ENCODE measurements at regions not wholly inside any gene's neighbourhood (a gene's known extent, or its start where the extent isn't known, plus 50 kb on each side); places are given as distances from the start of the nearest gene placed in this dataset.

GRCh38 chr2:60234274-60234986, 319.0 kb downstream of the BCL11A start:
- Histone ChIP-seq H3K36me3 (no peaks in the 10 kb centered on the region), H3K27ac (no peak overlapping the region), H3K9me3 (replicated peaks in 1 of 11) (peaks cover 20 to 44% (median 31%) of the 10 kb centered on the region in 11 experiments; a peak in 21 of 22 replicates), H3K9ac (no peak overlapping the region), H3K27me3 (no peaks in the 10 kb centered on the region), H3K4me2 (no peak overlapping the region), H4K20me1 (no peaks in the 10 kb centered on the region), H3K4me1 (no peaks in the 10 kb centered on the region), H3K4me3 (no peak overlapping the region)
- no peak for TF ChIP-seq Cebpa-rat (IDR thresholded peaks at IDR 0.05)

- H3K4me2 ChIP-seq = no peak overlapping the region
- H3K27me3 ChIP-seq = no peaks in the 10 kb centered on the region
- no peaks in the 10 kb centered on the region for H4K20me1 ChIP-seq
- no peak overlapping the region for H3K9ac ChIP-seq
- no peak for TF ChIP-seq Cebpa-rat (IDR thresholded peaks at IDR 0.05)
- H3K36me3 ChIP-seq = no peaks in the 10 kb centered on the region
- no peak overlapping the region for H3K27ac ChIP-seq
- H3K4me3 ChIP-seq = no peak overlapping the region
- H3K9me3 ChIP-seq (replicated peaks in 1 of 11) = peaks cover 28 to 59% (median 35%) of the 10 kb centered on the region in 11 experiments
- H3K4me1 ChIP-seq = no peaks in the 10 kb centered on the region
These were observed 322.9 kb downstream of the BCL11A start for GRCh38 chr2:60230596-60230995.

- Histone ChIP-seq H3K36me3 (no peaks in the 10 kb centered on the region), H4K20me1 (no peaks in the 10 kb centered on the region), H3K4me1 (no peaks in the 10 kb centered on the region), H3K27me3 (no peaks in the 10 kb centered on the region), H3K27ac (no peak overlapping the region), H3K9ac (no peak overlapping the region), H3K9me3 (replicated peaks in 1 of 11) (peaks cover 28 to 54% (median 34%) of the 10 kb centered on the region in 11 experiments), H3K4me2 (no peak overlapping the region), H3K4me3 (no peak overlapping the region)
- no peak for TF ChIP-seq Cebpa-rat (IDR thresholded peaks at IDR 0.05)
These were observed 323.4 kb downstream of the BCL11A start for GRCh38 chr2:60230037-60230436.

- Histone ChIP-seq H3K9me3 (replicated peaks in 1 of 11) (peaks cover 13 to 34% (median 20%) of the 10 kb centered on the region in 11 experiments), H3K27me3 (no peaks in the 10 kb centered on the region), H3K27ac (no peak overlapping the region), H3K4me3 (no peak overlapping the region), H4K20me1 (no peaks in the 10 kb centered on the region), H3K36me3 (no peaks in the 10 kb centered on the region), H3K9ac (no peak overlapping the region), H3K4me2 (no peak overlapping the region), H3K4me1 (no peaks in the 10 kb centered on the region)
- TF ChIP-seq Cebpa-rat (IDR thresholded peaks at IDR 0.05) = no peak
These were observed 326.5 kb downstream of the BCL11A start for GRCh38 chr2:60226943-60227342.

GRCh38 chr2:60226191-60226590, 327.3 kb downstream of the BCL11A start:
- Histone ChIP-seq H3K27me3 (no peaks in the 10 kb centered on the region), H3K4me1 (no peaks in the 10 kb centered on the region), H3K9ac (no peak overlapping the region), H3K4me3 (no peak overlapping the region), H3K36me3 (no peaks in the 10 kb centered on the region), H3K27ac (no peak overlapping the region), H3K4me2 (no peak overlapping the region), H3K9me3 (replicated peaks in 1 of 11) (peaks cover 6 to 26% (median 13%) of the 10 kb centered on the region in 11 experiments; a peak in 21 of 22 replicates), H4K20me1 (no peaks in the 10 kb centered on the region)
- no peak for TF ChIP-seq Cebpa-rat (IDR thresholded peaks at IDR 0.05)

- Histone ChIP-seq H4K20me1 (no peaks in the 10 kb centered on the region), H3K9ac (no peak overlapping the region), H3K36me3 (no peaks in the 10 kb centered on the region), H3K4me1 (no peaks in the 10 kb centered on the region), H3K9me3 (replicated peaks in 1 of 11) (peaks cover 0 to 11% (median 3%) of the 10 kb centered on the region in 11 experiments; a peak in 8 of 22 replicates), H3K27me3 (no peaks in the 10 kb centered on the region), H3K4me3 (no peak overlapping the region), H3K27ac (no peak overlapping the region), H3K4me2 (no peak overlapping the region)
- TF ChIP-seq Cebpa-rat (IDR thresholded peaks at IDR 0.05) = no peak
These were observed 329.6 kb downstream of the BCL11A start for GRCh38 chr2:60223859-60224258.

GRCh38 chr2:60221098-60221497, 332.4 kb downstream of the BCL11A start:
- H3K27me3 ChIP-seq = no peaks in the 10 kb centered on the region
- no peak overlapping the region for H3K27ac ChIP-seq
- no peaks in the 10 kb centered on the region for H4K20me1 ChIP-seq
- no peak overlapping the region for H3K4me2 ChIP-seq
- H3K36me3 ChIP-seq = no peaks in the 10 kb centered on the region
- no peaks in the 10 kb centered on the region for H3K9me3 ChIP-seq (replicated peaks in 1 of 11)
- H3K4me1 ChIP-seq = no peaks in the 10 kb centered on the region
- H3K9ac ChIP-seq = no peak overlapping the region
- no peak for TF ChIP-seq Cebpa-rat (IDR thresholded peaks at IDR 0.05)
- H3K4me3 ChIP-seq = no peak overlapping the region

GRCh38 chr2:60219536-60219935, 333.9 kb downstream of the BCL11A start:
- Histone ChIP-seq H3K36me3 (no peaks in the 10 kb centered on the region), H3K27ac (no peak overlapping the region), H4K20me1 (no peaks in the 10 kb centered on the region), H3K4me2 (no peak overlapping the region), H3K9me3 (replicated peaks in 1 of 11) (no peaks in the 10 kb centered on the region), H3K9ac (no peak overlapping the region), H3K27me3 (no peaks in the 10 kb centered on the region), H3K4me1 (no peaks in the 10 kb centered on the region), H3K4me3 (no peak overlapping the region)
- TF ChIP-seq Cebpa-rat (IDR thresholded peaks at IDR 0.05) = no peak

- no peaks in the 10 kb centered on the region for H3K36me3 ChIP-seq
- H3K4me2 ChIP-seq = no peak overlapping the region
- TF ChIP-seq Cebpa-rat (IDR thresholded peaks at IDR 0.05) = no peak
- peaks cover 0 to 10% (median 7%) of the 10 kb centered on the region in 10 experiments; a peak in 9 of 20 replicates for H3K4me1 ChIP-seq
- no peak overlapping the region for H3K27ac ChIP-seq
- no peak overlapping the region for H3K4me3 ChIP-seq
- H3K27me3 ChIP-seq = no peaks in the 10 kb centered on the region
- no peaks in the 10 kb centered on the region for H3K9me3 ChIP-seq (replicated peaks in 1 of 11)
- H3K9ac ChIP-seq = no peak overlapping the region
- no peaks in the 10 kb centered on the region for H4K20me1 ChIP-seq
These were observed 336.9 kb downstream of the BCL11A start for GRCh38 chr2:60216452-60216995.

- Histone ChIP-seq H3K27me3 (no peaks in the 10 kb centered on the region), H3K4me3 (no peak overlapping the region), H3K4me1 (peaks cover 0 to 10% (median 7%) of the 10 kb centered on the region in 10 experiments; a peak in 9 of 20 replicates), H4K20me1 (no peaks in the 10 kb centered on the region), H3K4me2 (no peak overlapping the region), H3K9me3 (replicated peaks in 1 of 11) (no peaks in the 10 kb centered on the region), H3K9ac (no peak overlapping the region), H3K36me3 (no peaks in the 10 kb centered on the region), H3K27ac (no peak overlapping the region)
- no peak for TF ChIP-seq Cebpa-rat (IDR thresholded peaks at IDR 0.05)
These were observed 338.0 kb downstream of the BCL11A start for GRCh38 chr2:60215386-60215901.
